ENCODE measurements at regions not wholly inside any gene's neighbourhood (a gene's known extent, or its start where the extent isn't known, plus 50 kb on each side); places are given as distances from the start of the nearest gene placed in this dataset.
"Not testable (repeated sequence)": the region's sequence is repeated elsewhere in the genome, so short reads cannot be mapped to it uniquely, and the experiment has no call there.

DNA sequence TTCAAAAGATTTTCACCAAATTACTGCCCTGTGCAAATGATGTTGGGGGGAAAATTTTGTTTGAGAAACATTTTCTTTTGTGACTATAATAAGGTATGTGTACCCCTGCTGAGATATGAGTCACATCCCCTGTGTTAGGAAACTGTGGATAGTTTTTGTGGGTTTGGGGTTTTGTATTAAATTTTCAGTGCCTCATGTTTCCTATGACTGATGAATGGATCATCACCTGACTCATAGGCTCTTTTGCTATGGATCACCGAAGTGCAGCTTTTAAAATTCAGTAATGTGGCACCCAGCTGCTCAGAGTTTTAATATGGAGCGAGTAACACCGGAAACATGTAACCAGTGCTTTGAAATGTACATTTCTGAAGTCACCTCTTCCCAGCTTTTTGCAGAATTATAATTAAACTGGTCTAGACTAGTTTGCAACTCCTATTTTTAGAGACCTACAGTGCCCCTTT, 167.4 kb upstream of the HMGA2 start:
- peak in 1 of 2 donors; percentile 27 for DNase-seq

DNA sequence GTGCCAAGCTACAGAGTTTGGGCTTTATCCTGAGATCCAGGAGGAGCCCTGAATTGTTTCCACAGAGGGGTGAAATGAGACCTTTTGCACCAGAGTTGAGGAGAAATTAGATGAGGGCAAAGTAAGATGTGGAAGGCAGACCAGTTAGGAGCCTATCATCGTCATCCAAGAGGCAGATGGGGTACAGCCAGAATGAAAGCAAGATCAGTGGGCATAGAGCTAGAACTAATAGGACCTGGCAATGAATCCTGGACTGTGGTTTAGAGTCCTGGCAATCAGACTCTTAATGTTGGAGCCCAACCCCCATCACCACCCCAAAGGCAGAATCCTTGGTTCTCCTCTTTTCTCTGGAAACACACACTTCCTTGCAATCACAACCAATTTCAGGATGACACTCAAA, 166.6 kb upstream of the HMGA2 start:
- DNase-seq = no peak

DNA sequence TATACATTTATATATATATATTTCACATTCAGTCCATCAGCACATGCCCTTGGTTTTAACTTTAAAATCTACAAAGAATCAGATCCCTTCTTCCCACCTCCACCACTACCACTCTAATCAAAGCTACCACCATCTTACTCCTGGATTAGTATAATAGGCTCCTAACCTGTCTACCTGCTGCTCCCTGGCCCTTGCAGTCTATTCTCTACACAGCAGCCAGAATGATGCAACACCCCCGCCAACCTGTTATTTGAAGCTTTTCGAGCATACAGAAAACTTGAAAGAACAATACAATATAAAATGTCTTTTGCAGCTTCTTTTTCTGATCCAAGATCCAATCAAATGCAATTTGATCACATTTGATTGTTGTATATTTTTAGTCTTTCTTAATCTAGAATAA, 165.9 kb upstream of the HMGA2 start:
- no peak for DNase-seq

DNA sequence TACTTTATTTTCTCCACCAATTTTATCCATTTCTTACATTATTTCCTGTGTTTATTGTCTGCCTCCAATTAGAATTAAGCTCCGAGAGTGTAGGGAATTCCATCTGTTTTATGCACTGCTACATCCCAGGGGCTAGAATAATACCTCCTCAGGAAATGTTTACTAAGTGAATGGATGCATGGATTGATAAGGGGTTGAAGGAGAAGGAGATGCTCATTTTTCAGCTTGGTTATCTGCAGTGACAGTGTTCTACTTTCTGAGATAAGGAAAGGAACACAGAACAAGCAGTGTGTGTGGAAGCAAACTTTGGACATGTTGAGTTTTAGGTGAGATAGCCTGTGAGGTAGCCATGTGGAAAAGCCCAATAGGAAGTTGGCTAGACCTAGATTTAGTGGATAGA, 164.6 kb upstream of the HMGA2 start:
- DNase-seq = no peak

DNA sequence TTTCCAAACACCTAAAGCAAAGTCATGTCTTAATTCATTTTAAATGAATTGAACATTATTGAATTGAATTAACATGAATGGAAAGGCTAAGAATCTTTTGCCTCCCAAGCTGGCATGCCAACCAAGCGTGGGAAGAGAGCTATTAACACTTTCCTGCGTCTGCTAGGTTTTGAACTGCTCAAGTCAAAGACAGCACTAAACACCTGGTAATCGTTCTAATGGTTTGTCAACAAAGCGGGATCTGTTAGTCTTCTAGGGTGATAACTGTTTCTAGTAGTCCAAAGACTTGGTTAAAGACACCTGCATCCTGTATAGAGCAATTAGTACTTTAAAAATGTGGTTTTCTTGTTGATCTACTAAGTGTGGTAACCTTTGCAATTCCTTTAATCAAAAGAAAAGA, 164.2 kb upstream of the HMGA2 start:
- DNase-seq = no peak

DNA sequence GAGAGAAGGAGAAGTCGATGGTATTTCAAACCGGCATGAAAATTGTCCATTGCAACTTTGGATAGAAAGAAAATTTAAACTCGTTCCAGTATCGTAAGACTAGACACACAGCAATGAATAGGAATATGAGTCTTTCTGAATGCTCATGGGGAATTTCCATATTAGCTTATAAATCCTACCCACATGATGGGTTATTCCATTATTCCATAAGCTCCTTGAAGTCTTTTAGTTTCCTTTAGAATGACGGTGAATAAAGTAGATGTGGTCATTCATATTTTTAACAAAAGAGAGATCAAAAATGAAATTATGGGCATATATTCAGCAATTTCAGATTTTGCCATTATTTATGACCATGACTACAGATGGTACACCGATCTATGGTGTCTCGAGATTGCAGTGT, 163.4 kb upstream of the HMGA2 start:
- no peak for DNase-seq

DNA sequence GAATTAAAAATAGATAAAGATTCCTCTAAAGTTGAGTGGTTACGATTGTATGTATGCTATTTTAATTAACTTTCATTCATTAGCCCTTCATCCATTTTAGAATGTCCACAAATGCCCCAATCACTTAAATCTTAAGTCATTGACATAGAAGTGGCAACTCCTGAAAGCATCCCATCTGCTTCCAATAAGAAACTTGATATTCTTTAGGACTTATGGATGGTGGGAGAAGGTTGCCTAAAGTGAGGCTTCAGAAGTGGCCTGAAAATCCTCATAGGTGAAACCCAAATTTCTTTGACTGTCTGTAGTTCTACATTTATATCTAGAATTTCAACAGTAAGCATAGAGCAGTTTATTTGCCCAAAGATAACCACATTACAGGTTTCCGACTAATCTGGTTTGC, 161.7 kb upstream of the HMGA2 start:
- DNase-seq = no peak

DNA sequence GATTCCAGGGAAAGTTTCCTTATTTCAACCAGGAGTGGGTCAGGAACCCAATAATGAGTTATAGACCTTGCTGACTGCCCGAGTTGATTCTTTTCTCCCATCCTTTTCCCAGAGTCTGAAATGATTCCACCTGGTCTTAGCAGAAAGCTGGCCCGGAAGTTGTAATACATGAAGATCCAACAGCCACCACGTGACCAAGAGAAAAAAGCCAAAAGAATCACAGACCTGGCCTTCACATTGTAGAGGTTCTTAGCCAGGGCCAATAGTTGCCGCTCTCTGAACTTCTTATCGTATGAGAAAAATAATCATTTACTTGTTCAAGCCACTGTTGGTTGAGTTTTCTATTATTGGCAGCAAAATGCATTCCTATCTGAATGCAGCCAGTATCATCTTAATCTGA, 161.2 kb upstream of the HMGA2 start:
- no peak for DNase-seq

DNA sequence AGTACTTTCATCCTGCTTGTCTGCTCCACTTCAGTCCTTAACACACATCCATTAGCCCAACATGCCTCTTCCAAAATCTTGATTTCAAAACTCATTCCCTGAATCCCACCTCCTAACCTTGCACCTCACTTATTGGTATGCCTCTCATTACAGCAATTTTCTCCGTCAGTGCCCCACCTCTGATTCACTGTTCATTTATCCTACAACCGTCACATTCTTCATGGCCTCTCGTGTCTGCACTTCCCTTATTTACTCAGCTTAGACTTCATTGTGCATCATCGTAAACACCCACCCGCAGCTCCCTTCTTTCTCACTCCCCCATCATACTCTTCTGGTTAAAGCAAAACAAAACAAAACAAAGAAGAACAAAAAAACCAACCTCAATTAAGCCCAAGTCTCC, 160.6 kb upstream of the HMGA2 start:
- DNase-seq = no peak

DNA sequence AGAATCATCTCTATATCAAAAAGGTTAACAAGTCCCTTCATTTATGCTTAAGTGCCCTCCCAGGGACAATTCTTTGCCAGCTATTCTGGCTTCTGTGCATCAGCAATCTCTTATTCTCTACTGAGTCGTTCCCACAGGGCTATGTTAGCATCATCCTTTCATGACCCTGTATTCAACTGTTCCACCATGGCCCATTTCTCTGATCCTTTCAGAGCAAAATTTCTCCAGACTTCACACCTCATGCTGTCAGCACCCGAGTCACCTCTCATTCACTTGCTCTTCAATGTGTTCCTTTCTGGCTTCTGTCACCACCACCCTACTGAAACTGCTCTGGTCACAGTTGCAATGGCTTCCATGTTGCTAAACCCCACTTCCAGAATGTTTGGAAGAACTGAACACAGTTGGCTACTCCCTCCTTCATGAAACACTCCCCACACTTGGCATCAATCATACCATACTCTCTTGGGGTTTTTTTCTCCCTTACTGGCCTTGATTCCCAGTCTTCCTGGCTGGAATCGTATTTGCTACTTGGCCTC, 159.5 kb upstream of the HMGA2 start:
- DNase-seq = no peak

DNA sequence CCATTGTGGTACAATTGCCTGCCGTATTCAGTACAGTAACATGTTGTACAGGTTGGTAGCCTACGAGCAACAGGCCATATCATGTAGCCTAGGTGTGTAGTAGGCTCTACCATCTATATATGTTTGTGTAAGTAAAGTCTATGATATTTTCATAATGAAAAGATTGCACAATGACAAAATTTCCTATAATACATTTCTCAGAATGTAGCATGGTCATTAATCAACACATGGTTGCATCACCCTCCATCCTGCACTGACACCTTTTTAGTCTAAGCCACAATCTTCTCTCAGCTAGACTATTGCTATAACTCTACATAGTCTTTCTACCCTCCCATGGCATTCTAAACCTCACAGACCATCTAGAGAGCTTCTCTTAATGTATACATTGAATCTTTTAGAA, 158.5 kb upstream of the HMGA2 start:
- no peak for DNase-seq

DNA sequence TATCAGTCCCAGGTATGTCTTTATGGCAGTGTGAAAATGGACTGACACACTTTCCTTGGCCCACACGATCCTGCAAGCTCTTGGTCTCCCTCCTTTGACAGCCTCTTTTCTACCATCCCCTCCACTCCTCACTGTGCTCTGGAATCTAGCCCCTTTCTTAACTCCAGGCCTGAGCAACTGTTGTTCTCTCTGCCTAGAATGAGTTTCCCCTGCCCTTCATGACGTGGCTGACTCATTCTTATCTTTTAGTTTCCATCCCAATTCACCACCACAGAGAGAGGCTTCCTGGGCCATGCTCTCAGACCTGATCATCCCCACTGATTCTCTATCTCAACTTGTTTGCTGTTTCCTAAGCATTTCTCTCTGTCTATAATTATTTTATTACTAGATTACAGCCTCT, 157.4 kb upstream of the HMGA2 start:
- no peak for DNase-seq

DNA sequence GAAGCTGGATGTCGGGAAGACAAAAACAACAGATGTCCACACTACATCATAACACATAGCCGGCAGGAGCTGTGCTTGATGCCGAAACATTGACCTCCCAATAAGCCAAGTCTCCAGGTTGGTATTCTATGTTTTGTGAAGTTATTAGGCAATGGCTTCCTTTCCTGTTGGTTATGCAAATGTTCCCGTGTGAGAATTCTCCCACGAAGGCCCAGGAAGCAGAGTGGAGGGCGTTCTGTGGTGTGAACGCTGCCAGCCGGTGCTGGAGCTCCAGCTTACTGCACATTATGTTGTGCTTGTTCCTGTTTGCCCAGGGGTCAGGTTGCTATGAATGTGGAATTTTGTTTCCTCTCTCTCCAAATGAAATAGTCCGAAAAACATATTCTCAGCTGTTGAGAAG, 156.4 kb upstream of the HMGA2 start:
- no peak for DNase-seq

DNA sequence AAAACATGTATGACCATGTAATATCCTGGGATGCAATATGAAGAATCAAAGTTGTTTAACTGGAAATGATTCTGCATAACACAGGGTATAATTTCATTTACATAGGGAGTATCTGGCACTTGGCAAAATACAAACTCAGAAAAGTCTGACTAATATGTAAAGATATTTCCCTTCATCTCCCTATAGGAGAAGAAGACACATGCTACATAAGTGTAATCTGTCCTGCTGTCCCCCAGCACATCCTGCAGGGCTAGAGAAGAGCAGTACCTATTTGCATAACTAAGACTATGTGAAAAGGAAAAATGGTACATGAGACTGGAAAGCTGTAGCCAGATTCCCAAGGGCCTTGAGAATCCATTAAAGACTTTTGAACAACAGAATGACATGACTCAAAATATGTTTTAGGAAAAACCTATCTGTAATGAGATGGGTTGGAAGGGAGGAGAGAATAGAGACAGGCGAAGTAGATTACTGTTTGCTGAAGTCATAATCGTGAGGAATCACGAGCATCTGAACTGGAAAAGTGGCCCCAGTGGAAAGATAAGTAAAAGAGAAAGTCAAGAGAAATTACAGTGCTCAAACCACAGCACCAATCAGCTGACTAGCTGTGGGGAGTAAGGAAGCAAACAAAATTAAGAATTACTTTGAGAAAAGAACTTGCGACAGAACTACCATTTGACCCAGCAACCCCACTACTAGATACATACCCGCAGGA, 155.1 kb upstream of the HMGA2 start:
- DNase-seq = no peak

DNA sequence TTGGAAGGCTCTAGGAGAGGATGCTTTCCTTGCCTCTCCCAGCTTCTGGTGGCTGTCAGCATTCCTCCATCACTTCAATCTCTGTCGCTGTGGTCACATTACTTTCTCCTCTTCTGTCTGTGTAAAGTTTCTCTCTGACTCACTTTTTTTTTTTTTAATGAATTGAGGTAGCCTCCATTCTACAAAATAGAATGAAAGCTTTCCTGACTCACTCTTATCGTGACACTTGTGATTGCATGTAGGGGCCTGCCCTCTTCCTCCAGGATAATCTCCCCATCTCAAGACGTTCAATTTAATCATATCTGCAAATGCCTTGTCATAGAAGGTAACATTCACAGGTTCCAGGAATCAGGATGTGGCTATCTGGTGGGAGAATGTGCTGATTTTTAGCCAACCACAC, 153.5 kb upstream of the HMGA2 start:
- DNase-seq = no peak

DNA sequence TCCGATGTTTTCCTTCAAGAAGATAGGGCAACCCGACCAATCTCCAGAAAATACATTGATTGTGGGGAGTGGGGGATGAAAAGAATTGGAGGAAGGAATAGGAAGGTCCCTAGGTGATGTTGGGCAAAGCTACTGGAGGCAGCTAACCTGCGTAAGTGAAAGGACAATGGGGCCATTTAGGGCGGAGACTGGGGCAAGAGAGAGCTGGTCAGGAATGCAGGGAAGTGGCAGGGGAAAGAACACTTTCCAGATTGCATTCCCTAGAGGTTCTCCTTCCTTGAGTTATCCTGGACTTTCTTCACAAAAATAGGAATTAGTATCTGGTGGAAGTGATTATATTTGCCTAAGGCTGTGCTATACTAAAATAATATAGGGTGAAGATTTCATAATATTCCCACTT, 151.8 kb upstream of the HMGA2 start:
- no peak for DNase-seq

DNA sequence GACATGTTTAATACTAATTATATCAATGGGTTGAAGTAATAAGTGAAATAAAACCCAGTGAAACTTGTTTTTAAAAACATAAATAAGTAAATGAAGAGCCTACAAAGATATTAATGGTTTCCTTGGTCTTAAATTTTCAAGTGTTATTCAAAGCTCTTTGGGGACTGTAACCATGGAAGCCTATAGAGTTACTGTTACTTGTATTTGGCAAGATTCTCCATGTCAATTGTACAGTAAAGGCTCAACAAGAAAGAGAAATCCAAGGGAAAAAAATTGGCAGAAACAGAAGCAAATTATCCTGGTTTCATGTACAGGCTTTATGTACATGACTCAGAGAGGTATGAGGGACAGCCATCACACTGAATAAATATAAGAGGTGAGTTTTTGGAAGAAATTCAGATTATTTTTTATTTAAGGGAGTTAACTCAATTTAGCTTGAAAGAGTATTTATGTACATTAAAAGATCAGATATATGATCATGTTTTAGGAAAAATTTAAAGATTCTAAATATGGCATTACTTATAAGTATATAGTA, 151.1 kb upstream of the HMGA2 start:
- DNase-seq = no peak

DNA sequence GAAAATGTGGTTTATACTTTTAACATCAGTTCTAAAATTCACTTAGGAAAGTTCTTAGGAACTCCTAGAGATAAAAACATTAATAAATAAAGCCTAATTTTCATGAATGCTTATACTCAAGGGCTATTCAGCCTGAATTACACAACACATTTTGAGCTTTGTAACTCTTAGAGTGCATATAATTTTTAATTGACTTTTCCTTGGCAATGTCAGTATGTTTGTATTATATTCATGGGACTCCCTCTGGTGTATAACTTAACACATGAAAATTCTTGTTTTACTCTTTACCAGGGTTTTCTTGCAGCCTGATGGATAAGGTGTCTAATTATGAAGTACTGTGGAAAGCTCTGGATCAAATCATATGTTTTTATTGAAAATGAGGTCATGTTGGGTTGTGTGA, 150.6 kb upstream of the HMGA2 start:
- no peak for DNase-seq

DNA sequence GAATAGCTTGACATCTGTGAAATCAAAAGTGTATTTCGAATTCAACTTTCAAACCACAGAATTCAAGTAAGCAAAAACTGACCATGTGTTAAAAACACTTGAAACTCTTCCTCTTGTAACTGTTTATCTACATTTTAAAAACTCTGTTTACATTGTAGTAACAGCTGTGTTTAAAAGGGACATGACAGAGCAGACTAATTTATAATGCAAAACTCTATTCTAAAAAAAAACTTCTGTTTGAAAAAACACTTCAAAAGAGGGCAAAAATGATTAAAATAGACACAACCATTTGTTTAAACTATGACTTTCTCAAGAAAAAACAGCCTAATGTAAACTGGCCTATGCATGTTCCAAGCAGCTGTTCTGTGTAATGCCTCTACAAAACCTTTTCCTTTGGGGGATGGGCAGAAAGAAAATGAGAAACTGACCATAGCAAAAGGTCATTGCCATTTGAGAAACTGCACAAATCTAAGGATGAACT, 149.1 kb upstream of the HMGA2 start:
- DNase-seq = no peak

DNA sequence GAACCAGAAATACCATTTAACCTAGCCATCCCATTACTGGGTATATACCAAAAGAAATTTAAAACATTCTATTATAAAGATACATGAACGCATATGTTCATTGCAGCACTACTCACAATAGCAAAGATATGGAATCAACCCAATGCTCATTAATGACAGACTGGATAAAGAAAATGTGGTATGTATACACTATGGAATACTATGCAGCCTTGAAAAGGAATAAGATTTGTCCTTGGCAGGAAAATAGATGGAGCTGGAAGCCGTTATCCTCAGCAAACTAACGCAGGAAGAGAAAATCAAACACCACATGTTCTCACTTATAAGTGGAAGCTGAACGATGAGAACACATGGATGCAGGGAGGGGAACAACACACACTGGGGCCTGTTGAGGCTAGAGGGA, 146.1 kb upstream of the HMGA2 start:
- not testable (repeated sequence) for DNase-seq

DNA sequence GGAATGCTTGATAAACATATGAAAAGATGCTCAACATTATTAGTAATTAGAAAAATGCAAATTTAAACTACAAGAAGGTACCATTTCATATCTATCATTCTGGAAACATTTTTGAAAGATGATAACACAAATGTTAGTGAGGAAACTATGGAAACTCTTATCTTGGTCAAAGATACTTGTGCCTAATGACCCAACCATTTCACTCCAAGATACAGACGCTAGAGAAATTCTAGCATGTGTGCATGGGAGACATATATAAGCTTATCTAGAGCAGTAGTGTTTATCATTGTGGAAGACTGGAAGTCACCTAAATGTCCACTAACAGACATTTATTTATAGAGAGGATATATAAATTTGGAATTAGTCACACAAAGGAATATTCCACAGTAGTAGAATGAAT, 143.1 kb upstream of the HMGA2 start:
- DNase-seq = no peak

DNA sequence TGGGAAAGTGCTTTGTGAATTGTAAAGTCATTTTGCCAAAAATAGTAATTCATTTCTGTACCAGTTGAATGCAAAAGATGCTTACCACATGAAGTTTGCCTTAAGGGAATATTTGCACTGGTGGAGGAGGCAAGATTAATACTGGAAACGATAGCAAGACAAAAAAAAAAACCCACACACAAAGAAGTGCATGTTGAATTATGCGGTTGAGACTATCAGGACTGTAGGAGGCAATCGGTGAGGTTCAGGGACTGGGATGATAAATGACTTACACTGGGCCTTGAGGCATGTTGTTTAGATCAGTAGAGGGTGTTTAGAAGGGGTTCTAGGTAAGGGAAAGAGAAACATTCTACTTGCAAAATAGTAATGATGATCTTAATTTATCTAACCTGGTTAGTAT, 142.2 kb upstream of the HMGA2 start:
- DNase-seq = no peak

DNA sequence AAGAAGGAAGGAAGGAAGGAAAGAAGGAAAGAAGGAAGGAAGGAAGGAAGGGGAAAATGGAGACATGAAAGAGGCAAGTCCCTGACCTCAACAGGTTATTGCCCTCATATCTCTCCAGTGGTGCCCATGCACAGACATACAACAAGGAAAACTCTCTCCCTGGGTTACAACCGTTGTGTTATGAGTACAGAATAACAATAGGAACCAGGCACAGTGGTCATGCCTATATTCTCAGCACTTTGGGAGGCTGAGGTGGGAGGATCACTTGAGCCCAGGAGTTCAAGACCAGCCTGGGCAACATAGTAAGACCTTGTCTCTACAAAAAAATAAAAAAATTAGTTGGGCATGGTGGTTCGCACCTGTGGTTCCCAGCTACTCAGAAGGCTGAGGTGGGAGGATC, 139.4 kb upstream of the HMGA2 start:
- no peak for DNase-seq

DNA sequence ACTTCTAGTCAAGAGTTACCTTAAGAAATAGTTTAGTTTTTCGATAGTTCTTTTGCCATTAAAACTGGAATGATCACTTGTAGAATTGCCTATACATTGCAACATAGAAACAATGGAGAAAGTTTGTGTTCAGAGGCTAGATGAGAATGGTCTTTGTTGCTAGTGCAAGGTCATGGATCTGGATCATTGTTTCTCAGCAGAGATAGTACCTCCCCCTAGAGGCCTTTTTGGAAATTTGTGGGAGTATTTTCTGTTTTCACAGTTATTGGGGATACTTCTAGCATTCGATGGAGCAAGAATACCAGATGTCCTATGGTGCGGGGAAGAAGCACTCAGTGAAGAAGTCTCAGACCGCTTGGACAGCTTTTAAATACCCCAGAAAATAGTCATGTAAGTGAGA, 138.8 kb upstream of the HMGA2 start:
- DNase-seq = no peak

DNA sequence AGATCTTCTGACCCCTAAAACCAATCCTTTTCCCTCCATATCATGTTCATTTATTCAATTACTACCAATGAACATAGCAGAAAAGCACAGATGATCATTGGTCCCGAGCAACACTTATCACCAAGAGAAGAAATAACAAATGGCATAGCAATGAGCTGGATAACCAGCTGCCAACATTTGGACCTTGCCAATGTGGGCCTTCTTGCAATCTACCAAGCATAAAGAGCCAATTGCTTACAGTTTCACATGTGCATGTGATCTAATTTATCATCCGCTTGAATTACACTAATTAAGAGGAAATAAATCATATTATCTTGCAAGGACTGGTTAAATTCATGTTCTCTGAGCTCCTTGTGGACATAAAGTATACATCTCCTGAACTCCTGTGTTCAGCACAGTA, 134.8 kb upstream of the HMGA2 start:
- no peak for DNase-seq

All from bone marrow (tissue), 2 donors.